Stimulated activated CD4-positive, alpha-beta T cell treated with anti-CD3 and anti-CD28 coated beads, Interleukin-12 subunit alpha, Interleukin-12 subunit beta, amount 100 ng/mL, for 4 hours (primary cell): ENCODE measurements at regions not wholly inside any gene's neighbourhood (a gene's known extent, or its start where the extent isn't known, plus 50 kb on each side); places are given as distances from the start of the nearest gene placed in this dataset.

Experiments used
- DNase-seq: peaks from one replicate; pipeline ENCODE4 v3.0.0-alpha.2; 2020

DNA sequence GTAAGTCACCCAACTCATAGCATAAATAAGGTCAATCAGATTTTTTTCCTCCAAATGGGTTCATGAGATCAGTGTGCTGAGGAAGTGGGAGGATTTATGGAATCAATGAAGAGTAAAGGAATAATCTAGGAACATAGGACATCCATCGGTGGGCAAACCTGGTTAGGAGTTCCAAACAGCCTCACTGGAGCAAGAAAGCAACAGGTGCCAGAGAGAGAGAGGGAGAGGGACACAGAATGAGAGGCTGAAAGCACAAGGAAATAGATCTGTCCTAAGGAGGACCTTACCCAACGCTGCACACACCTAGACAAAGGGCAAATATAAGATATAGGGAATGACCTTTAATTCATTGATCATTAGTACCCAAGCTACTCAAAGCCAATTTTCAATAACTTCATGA, 119.5 kb upstream of the ANKRD1 start:
- no peak for DNase-seq

DNA sequence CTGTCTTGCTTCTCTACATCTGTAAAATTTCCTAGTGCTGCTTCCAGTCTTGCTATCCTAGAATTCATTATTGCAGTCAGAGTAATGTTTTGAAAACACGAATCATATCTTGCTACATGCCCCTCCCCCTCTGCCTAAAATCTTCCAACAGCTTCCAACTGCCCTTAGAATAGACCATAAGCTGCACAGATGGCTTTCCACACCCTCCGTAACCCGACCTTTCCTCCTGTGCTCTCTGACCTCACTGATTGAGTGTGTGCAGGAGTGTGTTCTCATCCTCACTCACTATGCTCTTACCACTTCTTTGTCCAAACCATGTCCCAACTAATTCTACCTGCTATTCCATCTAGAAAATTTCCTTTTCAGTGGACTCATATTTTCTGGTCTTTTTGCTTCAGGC, 121.2 kb upstream of the ANKRD1 start:
- no peak for DNase-seq

DNA sequence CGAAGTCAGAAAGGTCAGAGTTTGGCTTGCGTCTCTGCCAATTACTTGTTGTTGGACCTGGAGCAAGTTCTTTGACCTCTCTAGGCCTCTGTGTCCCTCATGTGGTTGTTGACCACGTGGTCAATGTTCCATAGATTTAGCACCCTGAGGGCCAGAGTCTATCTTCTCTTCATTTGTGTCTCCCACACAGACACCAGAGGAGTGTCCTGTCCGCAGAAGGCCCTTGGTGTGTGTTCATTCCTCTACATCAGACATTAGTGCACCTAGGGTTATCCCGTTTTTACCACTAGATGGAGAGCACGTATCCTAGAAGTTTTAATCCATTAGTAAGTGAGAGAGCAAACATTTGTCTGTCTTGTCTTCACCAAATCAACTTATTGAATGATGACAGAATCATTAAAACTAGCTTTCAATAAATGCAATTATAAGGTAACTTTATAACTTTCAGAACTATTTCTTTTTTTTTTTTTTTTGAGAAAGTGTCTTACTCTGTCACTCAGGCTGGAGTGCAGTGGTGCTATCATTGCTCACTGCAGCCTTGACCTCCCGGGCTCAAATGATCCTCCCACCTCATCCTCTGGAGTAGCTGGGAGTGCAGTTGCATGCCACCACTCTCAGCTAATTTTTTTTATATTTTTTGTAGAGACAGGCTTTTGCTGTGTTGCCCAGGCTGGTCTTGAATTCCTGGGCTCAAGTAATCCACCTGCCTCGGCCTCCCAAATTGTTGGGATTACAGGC, 122.5 kb upstream of the ANKRD1 start:
- DNase-seq = no peak

DNA sequence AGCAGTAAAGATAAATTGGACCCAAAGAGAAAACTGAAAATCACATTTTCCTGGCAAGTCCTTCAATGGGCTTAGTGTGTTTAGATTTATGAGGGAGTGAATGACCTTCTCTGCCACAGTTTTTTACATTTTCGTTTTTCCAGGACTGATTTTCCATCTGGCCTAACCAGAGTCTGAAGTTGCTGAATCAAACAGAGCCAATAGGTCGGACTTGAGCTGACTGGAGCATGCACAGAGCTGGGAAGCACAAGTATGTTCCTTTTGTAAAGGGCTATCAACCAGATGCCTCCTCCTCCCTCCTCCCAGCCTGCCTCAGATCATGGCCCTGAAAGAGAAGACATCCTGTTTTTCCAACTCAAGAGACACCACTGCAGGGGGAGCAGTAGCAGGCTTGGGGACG, 126.0 kb upstream of the ANKRD1 start:
- no peak for DNase-seq

DNA sequence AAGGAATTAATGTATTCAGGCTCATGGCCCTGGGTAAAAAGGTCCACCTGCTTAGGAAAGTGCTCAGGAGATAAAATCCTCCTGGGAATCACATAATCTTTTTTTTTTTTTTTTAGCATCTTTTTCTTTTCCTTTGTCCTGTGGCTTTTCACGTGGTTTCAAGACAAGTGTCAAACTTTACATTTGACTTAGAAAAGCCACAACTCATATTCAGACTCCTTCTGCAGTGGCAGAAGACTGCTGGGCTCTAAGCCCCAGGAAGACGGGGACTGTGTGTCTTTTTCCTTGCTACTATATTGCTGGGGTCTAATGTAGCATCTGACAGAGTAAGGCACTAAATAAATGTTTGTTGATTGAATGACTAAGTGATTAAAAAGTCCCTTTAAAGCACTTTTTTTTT, 127.5 kb upstream of the ANKRD1 start:
- DNase-seq = no peak

DNA sequence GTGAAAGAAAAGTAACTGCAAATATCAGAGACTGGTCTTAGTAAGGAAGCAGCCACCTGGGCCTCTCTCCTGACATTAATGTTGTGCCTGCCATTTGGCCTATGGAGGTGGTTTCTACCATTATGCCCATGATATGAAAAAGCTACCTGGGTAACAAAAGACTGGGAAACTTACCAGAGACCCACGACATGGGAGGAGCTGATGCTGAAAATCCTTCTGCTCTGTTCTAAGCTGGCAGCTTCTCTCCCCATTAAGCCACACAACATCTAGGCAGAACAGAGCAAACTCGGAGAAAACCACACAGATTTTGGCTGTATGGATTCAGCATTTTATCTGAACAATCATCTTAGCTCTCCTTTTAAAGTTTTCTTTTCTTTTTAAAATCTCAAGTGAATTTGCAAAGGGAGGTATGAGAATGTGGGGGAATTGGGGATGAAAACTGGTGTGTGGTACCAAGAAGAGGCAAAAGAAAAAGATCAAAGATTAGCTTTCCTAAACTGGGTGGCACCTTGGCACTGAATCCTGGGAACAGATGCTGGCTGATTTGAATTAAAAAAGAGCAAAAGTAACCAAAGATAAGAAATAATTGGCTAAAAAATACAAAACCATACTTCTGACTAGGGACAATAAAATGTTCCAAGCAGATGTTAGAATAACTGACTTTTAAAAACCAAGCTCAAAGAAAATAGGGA, 128.6 kb upstream of the ANKRD1 start:
- DNase-seq = no peak

DNA sequence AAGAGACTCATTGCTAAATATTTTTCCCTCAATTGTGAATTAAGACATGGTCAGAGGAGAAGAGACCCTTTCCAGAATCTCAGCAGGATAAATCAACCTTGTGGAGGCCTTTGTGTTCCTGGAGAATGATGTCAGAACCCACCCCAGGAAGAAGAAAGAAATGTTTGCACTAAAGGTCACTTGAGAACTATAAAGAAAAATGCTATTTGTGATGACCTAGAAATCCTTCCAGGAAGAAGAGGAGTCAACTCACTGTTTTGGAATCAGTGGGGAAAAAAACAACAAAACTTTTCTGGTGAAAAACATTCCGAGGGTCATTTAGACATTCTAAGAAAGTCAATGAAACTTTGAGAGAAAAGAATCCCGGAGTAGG, 129.1 kb upstream of the ANKRD1 start:
- no peak for DNase-seq

DNA sequence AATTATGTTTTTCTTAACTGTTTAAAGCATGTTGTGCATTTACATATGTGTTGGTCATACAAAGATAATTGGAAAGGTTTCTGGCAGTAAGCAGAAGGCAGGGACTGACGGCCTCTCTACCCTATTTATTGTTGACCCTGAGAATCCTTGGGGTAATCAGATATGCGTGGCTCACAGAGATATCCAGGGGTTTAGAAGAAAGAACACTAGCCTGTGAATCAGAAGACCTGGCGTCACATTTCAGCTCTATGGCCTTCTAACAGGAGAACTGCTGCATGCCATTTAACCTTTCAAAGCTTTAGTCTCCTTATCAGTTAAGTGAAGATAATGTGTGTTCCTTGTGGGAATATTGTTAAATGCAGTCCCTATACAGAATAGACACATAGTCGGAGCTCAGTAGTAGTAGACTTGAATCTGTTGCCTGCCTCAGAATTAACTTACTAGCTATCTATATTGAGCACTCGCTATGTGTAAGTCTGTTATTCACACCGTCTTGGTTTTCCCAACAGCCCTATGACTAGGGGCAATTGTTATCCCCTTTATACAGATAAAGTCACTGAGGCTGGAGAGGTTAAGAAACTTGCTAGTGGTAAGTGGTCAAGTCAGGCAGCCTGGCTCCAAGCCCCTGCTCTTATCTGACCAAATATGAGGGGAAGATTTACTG, 129.6 kb upstream of the ANKRD1 start:
- DNase-seq = no peak

DNA sequence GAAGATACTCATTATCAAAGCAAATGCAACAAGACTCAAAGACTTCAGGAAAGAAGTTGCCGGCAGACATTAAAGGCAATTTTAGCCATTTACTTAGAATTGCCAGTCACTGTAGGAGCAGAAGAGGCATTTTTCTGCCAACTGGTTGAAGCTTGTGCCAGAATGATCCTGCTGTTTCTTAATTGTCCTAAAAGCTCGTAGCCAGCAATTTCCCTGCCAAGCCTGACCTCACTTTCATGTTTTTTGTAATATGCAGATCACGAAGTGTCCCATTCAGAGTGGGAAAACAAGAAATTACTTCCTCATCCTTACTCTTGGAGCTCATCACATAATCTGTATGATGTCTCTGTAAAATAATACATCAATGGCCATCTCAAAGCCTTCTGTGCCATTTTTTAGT, 130.9 kb upstream of the ANKRD1 start:
- no peak for DNase-seq

DNA sequence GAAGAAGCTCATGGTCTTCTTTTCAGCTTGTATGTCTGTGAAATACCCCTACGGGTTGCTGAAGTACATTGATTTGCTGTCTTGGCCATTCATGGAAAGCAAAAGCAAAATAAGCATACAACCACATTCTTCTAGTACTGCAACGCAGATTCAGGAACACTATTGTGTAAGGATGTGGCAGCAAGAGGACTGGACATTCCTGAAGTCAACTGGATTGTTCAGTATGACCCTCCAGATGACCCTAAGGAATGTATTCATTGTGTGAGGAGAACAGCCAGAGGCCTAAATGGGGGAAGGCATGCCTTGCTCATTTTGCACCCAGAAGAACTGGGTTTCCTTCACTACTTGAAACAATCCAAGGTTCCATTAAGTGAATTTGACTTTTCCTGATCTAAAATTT, 133.4 kb upstream of the ANKRD1 start:
- no peak for DNase-seq

DNA sequence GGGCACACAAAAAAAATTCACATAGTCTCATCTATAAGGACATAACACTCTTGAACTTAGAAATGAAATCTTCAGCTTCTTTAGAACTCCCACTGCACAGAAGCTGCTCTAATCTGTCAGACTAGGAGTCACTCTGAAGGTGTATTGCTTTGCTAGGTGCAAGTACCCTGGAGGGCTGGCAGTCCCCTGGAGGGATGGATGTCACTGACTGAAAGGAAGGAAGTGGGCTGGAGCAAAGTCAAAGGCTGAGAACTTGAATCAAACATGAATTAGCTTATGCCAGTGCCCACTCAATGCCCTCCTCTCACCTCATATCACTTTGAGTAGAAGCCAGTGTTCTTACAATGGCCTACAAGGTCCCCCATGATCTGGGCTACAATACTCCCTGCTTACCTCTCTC, 140.3 kb upstream of the ANKRD1 start:
- no peak for DNase-seq

DNA sequence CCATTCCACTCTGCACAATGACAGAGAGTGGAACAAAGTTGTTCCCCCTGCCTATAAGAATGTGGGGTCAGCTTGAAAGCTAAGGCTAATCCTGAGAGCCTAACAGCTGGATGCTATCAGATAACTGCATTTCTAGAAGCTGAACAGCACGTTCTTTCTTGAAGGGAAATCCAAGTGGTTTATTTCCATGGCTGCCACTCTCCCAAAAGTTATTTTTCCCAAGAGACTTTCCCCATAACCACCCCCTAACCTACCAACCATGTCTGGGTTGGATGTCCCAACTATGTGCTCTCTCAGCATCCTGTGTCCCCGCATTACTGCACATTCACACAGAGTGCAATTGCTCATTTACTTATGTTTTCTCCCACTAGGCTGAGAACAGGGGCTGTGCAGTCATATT, 140.7 kb upstream of the ANKRD1 start:
- no peak for DNase-seq

DNA sequence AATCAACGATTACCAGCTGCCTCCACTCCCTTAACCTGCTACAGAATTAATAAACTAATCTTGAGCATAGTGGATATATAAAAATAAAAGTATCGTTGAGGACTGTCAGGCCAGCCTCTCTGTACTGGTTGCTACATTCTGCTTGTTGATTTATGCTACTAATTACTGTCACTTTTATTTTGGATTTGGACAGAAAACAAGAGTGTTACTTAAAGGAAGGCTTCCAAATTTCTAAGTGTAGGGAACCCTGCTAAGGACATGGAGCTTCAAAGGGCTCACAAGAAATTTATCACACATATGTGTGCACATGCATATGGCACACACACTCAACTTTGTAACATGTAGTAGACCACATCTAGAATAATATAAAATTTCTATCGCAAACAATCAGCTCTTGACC, 141.2 kb upstream of the ANKRD1 start:
- no peak for DNase-seq

DNA sequence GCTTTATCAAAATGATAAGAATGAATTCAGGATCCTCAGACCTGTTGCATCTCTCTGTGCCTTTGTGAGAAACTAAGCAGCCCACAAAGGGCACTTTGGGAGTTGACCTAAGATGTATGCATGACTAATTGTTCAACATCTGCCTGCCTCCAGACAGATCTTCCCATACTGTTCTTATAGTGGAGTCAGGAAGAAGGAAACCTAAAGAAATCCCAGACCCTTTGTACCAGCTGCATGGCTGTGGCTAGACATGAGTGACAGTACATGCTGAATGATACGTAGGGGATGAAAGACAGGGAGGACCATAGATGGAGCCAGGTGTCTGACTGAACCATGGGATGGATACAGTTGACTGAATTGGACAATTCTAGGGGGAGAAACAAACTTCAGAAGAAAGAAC, 148.7 kb upstream of the PCGF5 start:
- DNase-seq = no peak

DNA sequence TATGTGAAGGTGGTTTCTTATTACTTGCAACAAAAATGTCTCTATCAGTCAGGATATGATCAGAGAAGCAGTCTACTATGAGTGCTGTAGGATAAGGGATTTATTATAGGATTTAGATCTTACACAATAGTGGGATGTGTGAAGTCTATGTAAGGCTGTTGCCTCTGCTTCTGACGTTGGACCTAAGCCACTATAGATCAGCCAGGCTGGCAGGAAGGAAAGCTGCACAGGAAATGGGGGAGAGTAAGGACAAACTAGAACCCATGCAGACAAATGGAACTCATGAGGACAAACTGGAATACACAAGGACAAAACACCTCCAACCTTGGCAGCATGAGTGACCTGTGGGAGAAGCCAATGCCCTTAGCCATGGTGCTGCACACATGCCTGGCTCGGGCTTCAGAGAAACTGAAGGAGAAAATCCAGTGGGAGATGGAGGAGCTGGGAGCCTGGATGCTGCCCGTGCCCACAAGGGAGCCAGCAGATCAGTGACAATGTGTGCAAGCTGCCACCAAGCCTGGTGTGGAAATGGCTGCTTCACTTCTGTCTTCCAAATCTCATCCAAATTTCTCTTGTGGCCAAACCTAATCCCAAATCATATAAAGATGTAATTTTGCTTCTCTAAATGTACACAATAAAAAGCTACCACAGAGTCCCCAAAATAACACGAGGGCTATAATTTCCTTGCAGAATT, 147.0 kb upstream of the PCGF5 start:
- no peak for DNase-seq

DNA sequence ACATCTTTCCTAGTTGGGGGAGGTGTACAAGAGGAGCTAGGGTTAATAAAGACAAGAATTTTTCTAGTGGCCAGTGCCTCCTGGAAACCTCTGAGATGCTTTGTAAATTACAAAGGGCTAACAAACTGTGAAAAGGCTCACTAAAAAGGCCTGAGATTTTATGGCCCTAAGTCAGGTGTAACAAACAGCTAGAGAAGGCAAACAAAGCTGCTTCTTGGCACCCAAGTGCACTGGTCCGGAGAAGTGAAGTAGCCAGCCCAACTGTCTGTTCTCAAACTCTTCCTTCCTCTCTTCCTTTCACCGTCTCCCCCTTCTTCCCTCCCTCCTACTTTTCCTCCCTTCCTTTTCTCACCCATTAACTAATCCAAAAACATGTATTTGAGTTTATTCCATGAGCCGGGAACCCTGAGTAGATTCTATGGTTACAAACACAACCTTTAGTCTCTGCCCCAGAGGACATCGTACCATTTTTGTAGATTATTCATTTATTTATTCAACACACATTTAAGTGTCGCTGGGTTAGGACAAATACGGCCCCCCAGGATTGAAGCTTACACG, 143.4 kb upstream of the PCGF5 start:
- no peak for DNase-seq

DNA sequence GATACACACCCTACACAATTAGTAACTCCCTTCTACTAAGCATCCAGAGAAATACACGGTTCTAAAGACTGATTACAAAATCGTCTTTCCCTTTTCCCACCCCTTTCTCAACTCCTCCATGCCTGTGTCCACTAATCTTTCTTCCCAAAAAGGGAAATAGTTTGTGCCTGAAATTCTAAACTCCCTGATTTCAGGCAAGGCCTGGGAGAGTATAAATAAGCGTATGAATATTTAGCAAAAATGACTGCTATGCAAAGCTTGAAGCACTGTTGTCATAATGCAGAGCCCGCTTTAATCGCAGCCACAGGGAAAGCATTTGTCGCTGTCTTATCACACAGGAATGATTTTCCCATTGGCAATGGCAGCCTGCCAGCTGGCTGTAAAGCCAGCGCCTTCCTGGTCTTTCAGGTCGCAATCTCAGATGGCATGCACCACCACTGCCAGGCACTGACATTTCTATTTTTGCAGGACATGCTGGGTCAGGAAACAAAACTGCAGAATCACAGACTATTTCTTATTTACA, 142.9 kb upstream of the PCGF5 start:
- no peak for DNase-seq

DNA sequence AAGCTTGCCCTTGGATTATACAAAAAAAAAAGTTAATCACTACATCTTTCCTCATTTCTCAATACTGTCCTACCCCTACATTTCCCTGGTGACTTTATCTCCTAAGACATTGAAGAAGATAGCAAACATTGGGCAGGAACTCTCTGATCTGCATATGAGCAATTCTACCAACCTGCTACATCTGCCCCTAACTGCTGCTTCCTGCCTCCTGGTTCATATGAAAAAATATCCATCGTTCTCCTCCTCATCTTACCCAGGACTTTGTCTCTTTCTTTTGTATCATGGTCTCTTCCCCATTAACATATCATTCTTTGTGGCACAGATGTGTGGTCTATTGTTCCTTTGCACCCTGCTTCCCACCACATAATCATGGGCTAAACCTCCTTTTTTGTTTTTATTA, 139.7 kb upstream of the PCGF5 start:
- no peak for DNase-seq

DNA sequence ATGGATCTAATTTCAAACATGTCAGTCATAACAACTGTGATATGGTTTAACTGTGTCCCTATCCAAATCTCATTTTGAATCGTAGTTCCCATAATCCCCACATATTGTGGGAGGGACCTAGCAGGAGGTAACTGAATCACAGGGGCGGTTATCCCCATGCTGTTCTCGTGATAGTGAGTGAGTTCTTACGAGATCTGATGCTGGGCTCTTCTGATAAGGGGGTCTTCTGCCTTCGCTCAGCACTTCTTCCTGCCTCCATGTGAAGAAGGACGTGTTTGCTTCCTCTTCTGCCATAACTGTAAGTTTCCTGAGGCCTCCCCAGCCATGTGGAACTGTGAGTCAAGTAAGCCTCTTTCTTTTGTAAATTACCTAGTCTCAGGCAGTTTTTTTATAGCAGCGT, 138.0 kb upstream of the PCGF5 start:
- DNase-seq = no peak

DNA sequence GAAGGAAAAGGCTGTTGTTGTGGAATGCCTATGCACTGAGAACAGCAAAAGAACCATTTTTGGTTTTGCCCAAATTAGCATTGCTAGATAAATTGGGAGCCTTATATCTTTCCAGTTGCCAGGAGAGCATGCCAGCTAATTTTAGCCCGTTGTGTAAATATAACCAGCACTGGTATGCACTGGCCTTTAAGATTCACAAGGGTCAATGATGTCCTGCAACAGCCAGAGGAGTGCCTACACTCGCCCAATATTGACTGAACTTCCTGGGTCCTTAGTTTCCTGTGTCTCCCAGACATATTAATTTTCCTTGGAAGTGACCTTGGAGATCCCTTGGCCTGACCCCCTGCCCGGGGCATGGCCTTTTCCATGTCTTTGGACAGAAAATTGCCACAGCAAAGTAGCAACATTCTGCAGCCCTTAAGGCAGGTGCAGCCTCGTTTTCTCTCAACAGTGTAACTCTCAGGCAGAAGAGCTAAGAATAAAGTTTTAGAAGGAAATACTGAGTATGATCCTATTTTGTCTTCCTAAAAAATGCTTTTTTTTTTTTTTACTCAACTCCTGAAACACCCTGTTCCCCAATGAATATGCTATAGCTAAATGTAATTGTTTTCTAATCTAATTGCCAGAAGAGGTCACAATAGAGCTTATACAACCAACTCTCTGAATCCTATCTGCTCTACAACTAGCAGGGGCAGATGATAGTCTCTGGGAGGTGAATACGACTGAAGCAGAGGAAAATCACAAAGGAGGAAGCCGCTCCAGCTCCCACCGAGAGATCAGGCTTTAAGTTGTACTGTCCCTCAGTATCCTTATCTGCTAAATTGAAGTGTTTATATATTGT, 131.9 kb upstream of the PCGF5 start:
- DNase-seq = no peak

DNA sequence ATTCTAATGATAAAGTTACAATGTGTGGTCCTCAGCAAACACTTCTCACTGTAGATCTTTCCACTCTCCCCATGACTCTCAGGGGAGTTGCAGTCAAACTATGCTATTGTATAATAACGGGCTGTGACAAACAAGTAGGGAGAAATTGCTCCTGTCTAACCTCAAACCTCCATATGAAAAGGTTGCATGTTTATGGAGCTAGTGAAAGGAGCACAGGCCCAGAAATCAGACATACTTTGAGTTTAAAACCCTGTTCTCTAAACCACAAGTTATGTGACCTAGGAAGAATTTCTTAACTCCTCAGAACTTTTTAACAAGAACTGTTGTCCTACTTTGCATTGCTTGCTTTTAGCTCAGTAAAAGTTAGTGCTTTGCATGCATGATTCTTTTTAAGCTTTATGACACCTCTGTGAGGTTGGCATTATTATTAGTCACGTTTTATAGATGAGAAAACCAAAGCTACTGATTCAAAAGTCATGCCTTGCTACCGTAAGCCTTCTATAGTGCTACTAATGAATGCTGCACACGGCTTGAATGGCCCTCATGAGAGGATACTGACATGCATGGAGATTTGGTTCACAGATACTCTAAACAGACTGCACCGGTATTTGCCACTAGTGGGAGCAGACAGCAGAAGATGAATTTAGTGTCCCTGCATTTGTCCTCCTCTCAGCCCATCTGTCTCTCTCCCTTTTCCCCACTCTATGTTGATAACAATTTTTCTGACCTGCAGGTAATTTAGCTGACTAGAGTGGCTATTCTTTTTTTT, 129.5 kb upstream of the PCGF5 start:
- no peak for DNase-seq

DNA sequence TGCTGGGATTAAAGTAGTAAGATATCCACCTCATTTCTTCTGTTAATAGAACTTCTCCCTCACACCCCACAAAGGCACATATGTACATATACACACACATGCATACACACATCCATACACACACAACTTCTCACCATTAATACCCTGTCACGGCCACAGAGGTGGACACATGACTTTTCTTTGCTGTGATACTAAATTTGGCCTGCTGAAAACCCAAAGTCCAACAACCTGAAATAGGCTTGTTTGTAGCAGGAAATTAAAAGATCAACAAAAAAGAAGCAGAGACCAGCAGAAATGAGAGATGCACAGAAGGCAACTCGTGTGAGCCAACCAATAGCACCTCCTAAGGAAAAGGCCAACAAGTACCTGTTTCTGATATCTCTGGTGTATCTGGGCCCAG, 128.7 kb upstream of the PCGF5 start:
- DNase-seq = no peak
